DND-41 (cell line): ENCODE measurements at regions not wholly inside any gene's neighbourhood (a gene's known extent, or its start where the extent isn't known, plus 50 kb on each side); places are given as distances from the start of the nearest gene placed in this dataset.
"Not testable (repeated sequence)": the region's sequence is repeated elsewhere in the genome, so short reads cannot be mapped to it uniquely, and the experiment has no call there.

Experiments used
- ATAC-seq: fragments of 200-7000 bp; cut with Tn5 transposase; 3 replicates; pipeline ENCODE4 v1.9.1; 2021; ENCODE audit warnings: low read depth; ENCODE audit not compliant: insufficient read depth
- DNase-seq: peaks from one replicate; pipeline ENCODE4 v3.0.0-alpha.2; 2020
- H2AFZ ChIP-seq: 2 replicates; pipeline ENCODE4 v1.6.0; 2012; ENCODE audit warnings: low read depth, low read length
- H3K27ac ChIP-seq: 2 replicates; pipeline ENCODE4 v1.5.1; 2012; ENCODE audit warnings: low read length, inconsistent platforms
- H3K27me3 ChIP-seq: fragments of 200-600 bp; sonication (generic); 2 replicates; pipeline ENCODE4 v1.6.0; 2012; ENCODE audit warnings: low read length, mild to moderate bottlenecking, inconsistent platforms; ENCODE audit not compliant: insufficient read depth, poor library complexity
- H3K36me3 ChIP-seq: 2 replicates; pipeline ENCODE4 v1.5.1; 2012; ENCODE audit warnings: low read length, inconsistent platforms; ENCODE audit not compliant: insufficient read depth
- H3K4me1 ChIP-seq: 2 replicates; pipeline ENCODE4 v1.5.1; 2012; ENCODE audit warnings: mild to moderate bottlenecking, low read length; ENCODE audit not compliant: insufficient read depth
- H3K4me2 ChIP-seq: 2 replicates; pipeline ENCODE4 v1.6.0; 2012; ENCODE audit warnings: mild to moderate bottlenecking, moderate library complexity, low read length, inconsistent platforms; ENCODE audit not compliant: insufficient read depth
- H3K4me3 ChIP-seq, 2 experiments: fragments of 200-600 bp in 1 of 2; shearing (Covaris generic) in 1 of 2; 2 replicates each; pipeline ENCODE4 v1.5.1; 2012 to 2016; ENCODE audit warnings: inconsistent platforms in 2 of 2, low read length in 2 of 2, mild to moderate bottlenecking in 2 of 2, low read depth in 1 of 2, moderate library complexity in 1 of 2
- H3K79me2 ChIP-seq: 2 replicates; pipeline ENCODE4 v1.6.0; 2012; ENCODE audit warnings: low read length, inconsistent platforms; ENCODE audit not compliant: insufficient read depth
- H3K9ac ChIP-seq: 2 replicates; pipeline ENCODE4 v1.6.0; 2012; ENCODE audit warnings: low read depth, mild to moderate bottlenecking, inconsistent platforms, low read length, moderate library complexity
- H3K9me3 ChIP-seq: 2 replicates; pipeline ENCODE4 v1.5.1; 2012; ENCODE audit warnings: low read length, moderate library complexity, mild to moderate bottlenecking, inconsistent platforms; ENCODE audit not compliant: insufficient read depth, severe bottlenecking
- H4K20me1 ChIP-seq: 2 replicates; pipeline ENCODE4 v1.6.0; 2012; ENCODE audit warnings: low read length; ENCODE audit not compliant: insufficient read depth
- CTCF ChIP-seq: IDR thresholded peaks from 2 replicates; pipeline ENCODE4 v1.5.1; 2012; ENCODE audit warnings: borderline replicate concordance, low read length, moderate library complexity, mild to moderate bottlenecking; ENCODE audit not compliant: poor library complexity, severe bottlenecking; ENCODE audit errors: extremely low read depth
- EZH2 ChIP-seq: IDR thresholded peaks from 3 replicates; pipeline ENCODE4 v1.6.1; 2012; ENCODE audit warnings: borderline replicate concordance, low read depth, mild to moderate bottlenecking, moderate library complexity, low read length, inconsistent platforms; ENCODE audit not compliant: severe bottlenecking

- Histone ChIP-seq H2AFZ (no peak overlapping the region), H3K27me3 (no peaks in the 10 kb centered on the region), H3K9me3 (no peaks in the 10 kb centered on the region), H3K9ac (no peak overlapping the region), H4K20me1 (no peaks in the 10 kb centered on the region), H3K4me3 (no peak overlapping the region), H3K4me2 (no peak overlapping the region), H3K27ac (no peak overlapping the region), H3K4me1 (no peaks in the 10 kb centered on the region), H3K79me2 (no peaks in the 10 kb centered on the region), H3K36me3 (no peaks in the 10 kb centered on the region)
- DNase-seq, result no peak
- TF ChIP-seq CTCF (no peak), EZH2 (no peak)
- no peak for ATAC-seq
These were observed 123.5 kb upstream of the GOLGA6L4 start for GRCh38 chr15:84112025-84112424.

GRCh38 chr15:84113919-84114318 lies 121.7 kb upstream of the GOLGA6L4 start:
- ATAC-seq (no peak), DNase-seq (no peak)
- no peaks in the 10 kb centered on the region for H3K9me3 ChIP-seq
- no peaks in the 10 kb centered on the region for H3K4me1 ChIP-seq
- no peaks in the 10 kb centered on the region for H3K36me3 ChIP-seq
- no peak overlapping the region for H3K9ac ChIP-seq
- no peak overlapping the region for H3K4me2 ChIP-seq
- no peak overlapping the region for H2AFZ ChIP-seq
- H3K27ac ChIP-seq, result no peak overlapping the region
- no peaks in the 10 kb centered on the region for H4K20me1 ChIP-seq
- no peaks in the 10 kb centered on the region for H3K27me3 ChIP-seq
- no peak overlapping the region for H3K4me3 ChIP-seq
- TF ChIP-seq CTCF (no peak), EZH2 (no peak)
- H3K79me2 ChIP-seq, result no peaks in the 10 kb centered on the region

- not testable (repeated sequence) for H3K79me2 ChIP-seq, H4K20me1 ChIP-seq, ATAC-seq, H3K9me3 ChIP-seq, H3K27ac ChIP-seq, H3K4me2 ChIP-seq, H3K4me1 ChIP-seq, H3K9ac ChIP-seq, H3K36me3 ChIP-seq, H3K27me3 ChIP-seq, H2AFZ ChIP-seq, H3K4me3 ChIP-seq, DNase-seq
These were observed 120.9 kb upstream of the GOLGA6L4 start for GRCh38 chr15:84114680-84115079.

- not testable (repeated sequence) for H3K9ac ChIP-seq, H3K36me3 ChIP-seq, H3K4me3 ChIP-seq, H2AFZ ChIP-seq, H3K4me1 ChIP-seq, H3K27me3 ChIP-seq, ATAC-seq, H3K4me2 ChIP-seq, DNase-seq, H3K27ac ChIP-seq, H3K9me3 ChIP-seq, H4K20me1 ChIP-seq, H3K79me2 ChIP-seq
These were observed 116.2 kb upstream of the GOLGA6L4 start for GRCh38 chr15:84119351-84119750.

GRCh38 chr15:84120903-84121302 lies 114.7 kb upstream of the GOLGA6L4 start:
- ATAC-seq, H3K9ac ChIP-seq, H3K36me3 ChIP-seq, H3K4me3 ChIP-seq, H3K4me1 ChIP-seq, H4K20me1 ChIP-seq, H3K9me3 ChIP-seq, H3K79me2 ChIP-seq, H3K27me3 ChIP-seq, H3K27ac ChIP-seq, H2AFZ ChIP-seq, H3K4me2 ChIP-seq, DNase-seq: not testable (repeated sequence)

- not testable (repeated sequence) for DNase-seq, H3K36me3 ChIP-seq, H3K9me3 ChIP-seq, H3K9ac ChIP-seq, ATAC-seq, H3K27ac ChIP-seq, H3K4me1 ChIP-seq, H3K4me3 ChIP-seq, H2AFZ ChIP-seq, H4K20me1 ChIP-seq, H3K4me2 ChIP-seq, H3K79me2 ChIP-seq, H3K27me3 ChIP-seq
These were observed 106.9 kb upstream of the GOLGA6L4 start for GRCh38 chr15:84128706-84129105.

- not testable (repeated sequence) for H3K27ac ChIP-seq, H3K9me3 ChIP-seq, H3K4me1 ChIP-seq, H3K9ac ChIP-seq, H3K36me3 ChIP-seq, H2AFZ ChIP-seq, ATAC-seq, H3K27me3 ChIP-seq, H3K79me2 ChIP-seq, H3K4me3 ChIP-seq, H4K20me1 ChIP-seq, DNase-seq, H3K4me2 ChIP-seq
These were observed 105.3 kb upstream of the GOLGA6L4 start for GRCh38 chr15:84130098-84130831.
